Fibroblast of villous mesenchyme (primary cell): ENCODE measurements at regions not wholly inside any gene's neighbourhood (a gene's known extent, or its start where the extent isn't known, plus 50 kb on each side); places are given as distances from the start of the nearest gene placed in this dataset.

Source experiments
- DNase-seq: peaks from one replicate; pipeline ENCODE4 v3.0.0-alpha.2; 2010; ENCODE audit warnings: low read depth
- H3K4me3 ChIP-seq: 2 replicates; pipeline ENCODE4 v1.5.1; 2011; ENCODE audit warnings: low read depth, mild to moderate bottlenecking, low read length
- TF ChIP-seq, protein P1 (sequence below): IDR thresholded peaks from 2 replicates; pipeline ENCODE4 v1.5.1; 2012; ENCODE audit warnings: low read depth, mild to moderate bottlenecking, low read length; ENCODE audit not compliant: insufficient read depth

DNA sequence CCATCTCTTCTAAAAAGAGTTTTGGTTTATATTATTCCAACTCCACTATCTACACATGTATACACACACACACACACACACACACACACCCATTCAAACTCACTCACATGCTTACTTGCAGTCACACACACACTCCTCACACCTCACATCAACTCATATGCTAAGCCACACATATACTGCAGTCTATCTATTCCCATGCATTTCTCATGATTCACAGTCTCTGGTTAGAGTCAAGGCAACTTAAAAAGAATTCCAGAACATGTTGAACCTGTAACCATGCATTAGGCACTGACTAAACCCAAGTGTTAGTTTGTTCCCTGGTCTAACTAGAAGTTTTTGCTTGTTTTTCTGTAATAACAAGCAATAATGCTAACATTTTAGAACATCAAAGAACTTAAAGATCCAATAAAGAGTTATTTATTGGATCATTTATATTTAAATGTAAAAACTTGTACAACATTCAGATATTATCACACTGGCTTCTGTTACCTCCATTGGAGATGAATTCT lies 931.1 kb downstream of the PLA2G4A start:
- DNase-seq = no peak
- TF ChIP-seq, protein P1, sequence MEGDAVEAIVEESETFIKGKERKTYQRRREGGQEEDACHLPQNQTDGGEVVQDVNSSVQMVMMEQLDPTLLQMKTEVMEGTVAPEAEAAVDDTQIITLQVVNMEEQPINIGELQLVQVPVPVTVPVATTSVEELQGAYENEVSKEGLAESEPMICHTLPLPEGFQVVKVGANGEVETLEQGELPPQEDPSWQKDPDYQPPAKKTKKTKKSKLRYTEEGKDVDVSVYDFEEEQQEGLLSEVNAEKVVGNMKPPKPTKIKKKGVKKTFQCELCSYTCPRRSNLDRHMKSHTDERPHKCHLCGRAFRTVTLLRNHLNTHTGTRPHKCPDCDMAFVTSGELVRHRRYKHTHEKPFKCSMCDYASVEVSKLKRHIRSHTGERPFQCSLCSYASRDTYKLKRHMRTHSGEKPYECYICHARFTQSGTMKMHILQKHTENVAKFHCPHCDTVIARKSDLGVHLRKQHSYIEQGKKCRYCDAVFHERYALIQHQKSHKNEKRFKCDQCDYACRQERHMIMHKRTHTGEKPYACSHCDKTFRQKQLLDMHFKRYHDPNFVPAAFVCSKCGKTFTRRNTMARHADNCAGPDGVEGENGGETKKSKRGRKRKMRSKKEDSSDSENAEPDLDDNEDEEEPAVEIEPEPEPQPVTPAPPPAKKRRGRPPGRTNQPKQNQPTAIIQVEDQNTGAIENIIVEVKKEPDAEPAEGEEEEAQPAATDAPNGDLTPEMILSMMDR = no peak
- no peak overlapping the region for H3K4me3 ChIP-seq

DNA sequence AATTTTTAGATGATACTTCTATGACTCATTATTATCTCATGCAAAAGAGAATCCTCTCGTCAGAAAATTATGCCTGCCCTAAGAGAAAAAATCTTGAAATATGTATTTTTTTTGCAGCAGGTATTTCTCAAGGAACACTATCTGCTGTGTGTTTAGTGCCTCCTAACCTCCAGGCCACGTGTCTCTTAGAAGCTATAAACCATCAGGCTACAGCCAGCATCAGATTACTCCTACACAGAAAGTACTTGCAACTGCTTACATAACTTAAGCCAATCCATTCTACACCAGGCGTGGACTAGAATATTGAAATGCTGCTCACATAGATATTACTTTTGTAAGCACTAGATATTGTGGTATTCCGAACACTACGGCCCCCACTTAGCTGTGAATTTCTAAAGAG lies 933.4 kb downstream of the PLA2G4A start:
- H3K4me3 ChIP-seq = no peak overlapping the region
- TF ChIP-seq, protein P1 = no peak
- peak; percentile 11 for DNase-seq

DNA sequence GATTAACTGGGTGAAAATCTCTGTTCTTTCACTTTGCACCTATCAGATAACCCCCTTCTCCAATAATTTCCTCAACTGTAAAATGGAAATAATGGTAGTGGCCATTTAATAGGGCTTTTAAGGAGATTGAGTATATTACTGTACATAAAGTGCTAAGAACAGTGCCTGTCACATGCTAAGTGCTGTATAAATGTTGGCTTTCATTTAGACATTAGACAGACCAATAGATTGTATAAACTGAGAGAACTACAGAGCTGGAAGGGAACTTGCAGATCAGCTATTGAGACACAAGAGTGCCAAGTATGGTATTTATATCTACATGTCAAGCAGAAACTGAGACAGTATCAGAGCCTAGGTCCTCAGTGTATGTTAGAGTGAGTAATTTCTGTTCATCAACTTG lies 934.7 kb downstream of the PLA2G4A start:
- no peak overlapping the region for H3K4me3 ChIP-seq
- TF ChIP-seq, protein P1 = no peak
- no peak for DNase-seq

DNA sequence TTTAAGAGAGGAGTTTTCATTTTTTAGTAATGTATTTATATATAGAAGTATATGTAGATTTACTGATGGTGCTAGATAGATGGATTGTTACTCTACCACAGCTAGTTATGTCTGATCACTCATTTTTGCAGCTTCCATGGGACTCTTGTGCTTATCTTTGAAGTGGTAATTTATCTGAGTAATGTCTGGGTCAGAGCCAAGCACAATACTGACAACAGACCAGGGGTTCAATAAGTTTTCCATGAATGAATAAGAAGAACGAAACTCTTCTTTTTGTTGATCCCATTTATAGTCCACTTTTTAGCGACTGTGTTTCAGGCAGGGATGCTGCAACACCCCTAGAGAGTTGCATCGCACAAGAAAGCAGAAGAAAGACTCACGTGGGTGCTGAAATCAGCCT lies 935.2 kb downstream of the PLA2G4A start:
- no peak overlapping the region for H3K4me3 ChIP-seq
- TF ChIP-seq, protein P1 = no peak
- DNase-seq = no peak

DNA sequence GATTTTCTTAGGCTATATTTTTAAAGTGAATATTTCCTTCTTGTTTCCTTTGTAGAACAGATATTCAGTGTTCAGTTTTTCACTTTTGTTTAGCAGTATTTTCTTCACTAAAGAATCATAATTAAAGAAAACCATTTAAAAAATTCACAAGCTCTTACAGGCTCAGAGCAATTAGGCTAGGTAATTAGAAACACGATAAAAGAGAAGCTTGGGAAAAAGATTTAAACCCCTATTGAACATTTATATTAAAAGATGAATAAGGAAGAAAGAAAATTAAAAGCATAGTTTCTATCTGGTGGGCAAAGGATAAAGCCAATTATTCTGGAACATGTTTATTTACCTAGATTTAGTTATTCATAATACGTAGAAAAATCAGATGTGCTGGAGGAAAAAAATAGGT lies 942.6 kb downstream of the PLA2G4A start:
- DNase-seq = no peak
- H3K4me3 ChIP-seq = no peak overlapping the region
- TF ChIP-seq, protein P1 = no peak

DNA sequence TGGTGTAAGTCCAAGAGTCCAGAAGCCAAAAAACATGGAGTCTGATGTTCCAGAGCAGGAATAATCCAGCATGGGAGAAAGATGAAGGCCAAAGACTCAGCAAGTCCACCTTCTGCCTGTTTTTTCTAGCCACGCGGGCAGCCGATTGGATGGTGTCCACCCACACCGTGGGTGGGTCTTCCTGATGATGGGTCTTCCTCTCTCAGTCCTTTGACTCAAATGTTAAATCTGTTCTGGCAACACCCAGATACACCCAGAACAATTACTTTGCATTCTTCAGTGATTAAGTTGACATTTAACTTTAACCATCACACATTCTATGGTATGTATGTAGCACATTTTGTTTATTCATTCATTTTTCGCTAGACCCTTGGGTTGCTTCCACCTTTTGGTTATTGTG lies 944.4 kb downstream of the PLA2G4A start:
- TF ChIP-seq, protein P1 = no peak
- no peak for DNase-seq
- no peak overlapping the region for H3K4me3 ChIP-seq

DNA sequence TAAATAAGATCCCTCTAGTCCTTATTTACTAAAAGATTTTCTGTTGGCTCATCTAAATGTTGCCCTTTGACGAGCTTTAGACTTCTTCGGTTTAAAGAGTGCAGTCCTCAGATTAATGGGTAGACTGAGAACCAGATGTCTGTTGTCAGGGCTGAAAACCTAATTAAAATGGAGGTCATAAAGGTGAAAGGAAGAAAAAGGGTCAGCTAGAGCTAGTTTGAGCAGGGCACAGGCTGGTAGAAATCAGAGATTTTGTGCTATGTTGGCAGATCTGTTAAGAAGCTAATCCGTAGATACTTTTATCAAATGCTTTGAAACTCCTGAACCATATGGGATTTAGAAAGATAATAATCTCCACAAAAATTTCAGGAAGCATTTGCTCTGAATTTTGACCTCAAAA lies 959.0 kb downstream of the PLA2G4A start:
- no peak for DNase-seq
- H3K4me3 ChIP-seq = no peak overlapping the region
- TF ChIP-seq, protein P1 = no peak
